GM12875 (cell line): ENCODE measurements at regions not wholly inside any gene's neighbourhood (a gene's known extent, or its start where the extent isn't known, plus 50 kb on each side); places are given as distances from the start of the nearest gene placed in this dataset.

Experiments used
- H3K4me3 ChIP-seq: one replicate; pipeline ENCODE4 v1.5.1; 2011; ENCODE audit warnings: low read depth, low read length, control low read depth
- CTCF ChIP-seq: IDR thresholded peaks from 2 replicates; pipeline ENCODE4 v1.5.1; 2011; ENCODE audit warnings: low read depth, mild to moderate bottlenecking, control low read depth, inconsistent platforms, low read length, moderate library complexity, borderline replicate concordance; ENCODE audit not compliant: insufficient read depth

GRCh38 chr16:86934581-86935375, 356.4 kb downstream of the FOXL1 start:
- H3K4me3 ChIP-seq = no peak overlapping the region
- TF ChIP-seq CTCF = no peak

- TF ChIP-seq CTCF = no peak
- no peak overlapping the region for H3K4me3 ChIP-seq
Measured at GRCh38 chr16:86939609-86940008, 361.3 kb downstream of the FOXL1 start.

- TF ChIP-seq CTCF = no peak
- no peak overlapping the region for H3K4me3 ChIP-seq
Measured at GRCh38 chr16:86941731-86942130, 363.4 kb downstream of the FOXL1 start.

- no peak for TF ChIP-seq CTCF
- H3K4me3 ChIP-seq = no peak overlapping the region
Measured at GRCh38 chr16:86942151-86943051, 364.1 kb downstream of the FOXL1 start.

GRCh38 chr16:86945166-86945900, 367.0 kb downstream of the FOXL1 start:
- no peak overlapping the region for H3K4me3 ChIP-seq
- TF ChIP-seq CTCF = no peak

- no peak for TF ChIP-seq CTCF
Measured at GRCh38 chr16:86946396-86946795, 368.0 kb downstream of the FOXL1 start.

More at GRCh38 chr16:86946396-86946795, 368.0 kb downstream of the FOXL1 start:
- H3K4me3 ChIP-seq = no peak overlapping the region
